HG02642 (cell line): ENCODE measurements at regions not wholly inside any gene's neighbourhood (a gene's known extent, or its start where the extent isn't known, plus 50 kb on each side); places are given as distances from the start of the nearest gene placed in this dataset.
"Not testable (repeated sequence)": the region's sequence is repeated elsewhere in the genome, so short reads cannot be mapped to it uniquely, and the experiment has no call there.

ENCODE experiments used
- ATAC-seq: cut with Tn5 transposase; IDR thresholded peaks from one replicate; pipeline ENCODE4 v1.9.1; 2021; ENCODE audit warnings: mild to moderate bottlenecking; ENCODE audit not compliant: unreplicated experiment, poor library complexity

GRCh38 chr10:117492504-117492903 is 50.0 kb upstream of the EMX2 start:
- ATAC-seq, result no peak

GRCh38 chr10:117488004-117488403 is 54.5 kb upstream of the EMX2 start:
- no peak for ATAC-seq

GRCh38 chr10:117486606-117487005 is 55.9 kb upstream of the EMX2 start:
- ATAC-seq, result no peak

DNA sequence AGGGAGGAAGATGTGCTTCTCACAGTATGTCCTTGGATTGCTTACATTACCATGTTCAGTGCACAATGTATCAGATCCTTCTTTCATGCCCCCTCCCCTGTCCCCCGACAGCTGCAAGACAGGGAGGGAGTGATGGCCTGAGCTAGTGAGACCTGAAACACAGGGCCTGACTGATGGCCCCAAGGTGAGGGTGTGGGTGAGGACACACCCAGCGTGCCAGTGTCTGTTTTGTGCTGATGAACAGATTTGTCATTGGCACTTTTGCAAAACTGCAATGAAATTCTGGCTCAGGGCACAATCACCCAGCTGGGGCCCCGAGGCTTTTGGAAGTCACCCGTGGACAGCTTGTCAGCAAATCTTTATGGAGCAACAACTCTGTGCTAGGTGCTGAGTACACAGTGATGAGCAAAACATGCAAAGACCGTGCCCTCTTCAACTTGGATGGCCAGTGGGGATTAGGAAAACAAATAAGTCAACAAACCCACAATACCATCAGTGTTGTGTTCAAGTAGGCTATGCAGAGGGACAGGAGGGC is 59.4 kb upstream of the EMX2 start:
- no peak for ATAC-seq

DNA sequence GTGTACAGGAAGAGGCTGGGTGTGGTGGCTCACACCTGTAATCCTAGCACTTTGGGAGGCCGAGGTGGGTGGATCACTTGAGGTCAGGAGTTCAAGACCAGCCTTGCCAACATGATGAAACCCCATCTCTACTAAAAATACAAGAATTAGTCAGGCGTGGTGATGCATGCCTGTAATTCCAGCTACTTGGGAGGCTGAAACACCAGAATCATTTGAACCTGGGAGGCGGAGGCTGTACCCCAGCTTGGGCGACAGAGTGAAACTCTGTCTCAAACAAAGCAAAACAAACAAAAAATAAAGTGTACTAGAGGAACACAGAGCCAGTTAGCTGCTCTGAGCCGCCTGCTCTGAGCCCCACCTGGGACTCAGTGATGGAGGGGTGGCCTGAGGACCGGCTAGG is 61.5 kb upstream of the EMX2 start:
- ATAC-seq, result not testable (repeated sequence)

DNA sequence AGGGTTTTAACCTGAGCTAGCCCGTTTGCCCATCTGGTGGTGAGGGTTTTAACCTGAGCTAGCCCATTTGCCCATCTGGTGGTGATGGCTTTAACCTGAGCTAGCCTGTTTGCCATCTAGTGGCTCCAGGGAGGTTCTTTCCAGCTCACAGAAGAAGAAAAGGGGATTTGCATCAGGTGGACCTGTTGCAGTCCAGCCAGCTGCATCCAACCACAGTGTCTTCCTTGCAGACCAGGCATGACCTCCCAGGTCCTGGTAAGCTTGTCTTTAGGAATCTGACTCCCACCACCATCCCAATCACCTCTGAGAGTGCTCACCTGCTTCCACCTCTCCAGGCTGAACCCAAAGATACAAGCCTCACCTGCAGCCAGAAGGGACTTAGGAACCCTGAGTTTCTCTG is 62.4 kb upstream of the EMX2 start:
- ATAC-seq, result no peak

- ATAC-seq, result no peak
Measured at GRCh38 chr10:117477961-117478670, 64.4 kb upstream of the EMX2 start.

GRCh38 chr10:117477211-117477947 is 65.2 kb upstream of the EMX2 start:
- ATAC-seq, result no peak

GRCh38 chr10:117476716-117477115 is 65.8 kb upstream of the EMX2 start:
- ATAC-seq, result no peak

DNA sequence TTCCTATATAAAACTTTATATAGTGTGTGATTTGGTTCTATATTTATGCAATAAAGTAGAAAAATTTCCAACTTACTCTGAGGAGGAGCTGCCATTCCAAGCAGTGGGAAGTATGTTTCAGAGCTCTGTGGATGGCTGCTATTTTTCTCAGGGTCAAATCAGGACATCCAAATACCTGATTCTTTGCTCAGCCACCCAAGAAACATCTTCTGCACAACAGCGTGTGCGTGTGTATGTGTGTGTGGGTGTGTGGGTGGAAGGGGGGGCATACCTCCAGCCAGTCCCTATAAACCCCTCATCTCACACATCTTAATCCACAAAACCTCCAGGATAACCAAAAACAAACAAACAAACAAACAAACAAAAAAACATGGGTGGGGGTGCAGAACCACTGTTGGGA is 66.3 kb upstream of the EMX2 start:
- ATAC-seq, result no peak

DNA sequence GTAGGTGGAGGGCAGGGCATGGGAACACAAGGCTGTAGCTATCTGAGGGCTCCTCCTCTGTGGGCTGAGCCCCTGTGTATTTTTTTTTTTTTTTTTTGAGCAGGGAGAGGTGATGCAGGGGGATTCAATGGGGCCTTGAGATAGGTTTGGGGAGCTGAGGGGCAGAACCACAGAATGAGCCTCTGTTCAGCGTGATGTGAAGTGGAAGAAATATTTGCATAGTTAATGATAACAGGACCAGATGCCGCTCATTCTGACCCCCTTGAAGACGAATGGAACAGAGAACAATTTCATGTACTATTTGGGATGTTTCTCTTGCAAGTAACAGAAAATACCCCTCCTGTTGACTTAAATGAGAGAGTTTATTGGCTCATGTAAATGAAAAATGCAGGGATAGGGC is 69.7 kb upstream of the EMX2 start:
- ATAC-seq, result peak; percentile 77

GRCh38 chr10:117471344-117471874 is 71.1 kb upstream of the EMX2 start:
- ATAC-seq, result no peak

- ATAC-seq, result no peak
Measured at GRCh38 chr10:117470733-117471132, 71.8 kb upstream of the EMX2 start.

DNA sequence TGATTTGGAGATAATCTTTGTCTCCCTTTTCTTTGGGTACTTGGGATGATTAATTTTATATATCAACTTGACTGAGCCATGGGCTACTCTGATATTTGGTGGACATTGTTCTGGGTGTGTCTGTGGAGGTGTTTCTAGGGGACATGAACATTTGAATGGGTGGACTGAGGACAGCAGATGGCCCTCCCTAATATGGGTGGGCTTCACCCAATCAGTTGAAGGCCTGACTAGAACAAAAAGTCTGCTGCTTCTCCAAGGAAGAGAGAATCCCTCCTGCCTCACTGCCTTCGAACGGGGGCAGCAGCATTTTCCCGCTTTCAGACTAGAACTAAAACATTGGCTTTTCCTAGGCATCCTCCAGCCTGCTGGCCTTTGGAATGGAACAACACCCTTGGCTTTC is 73.9 kb upstream of the EMX2 start:
- ATAC-seq, result no peak

GRCh38 chr10:117464176-117464575 is 78.4 kb upstream of the EMX2 start:
- ATAC-seq, result no peak

DNA sequence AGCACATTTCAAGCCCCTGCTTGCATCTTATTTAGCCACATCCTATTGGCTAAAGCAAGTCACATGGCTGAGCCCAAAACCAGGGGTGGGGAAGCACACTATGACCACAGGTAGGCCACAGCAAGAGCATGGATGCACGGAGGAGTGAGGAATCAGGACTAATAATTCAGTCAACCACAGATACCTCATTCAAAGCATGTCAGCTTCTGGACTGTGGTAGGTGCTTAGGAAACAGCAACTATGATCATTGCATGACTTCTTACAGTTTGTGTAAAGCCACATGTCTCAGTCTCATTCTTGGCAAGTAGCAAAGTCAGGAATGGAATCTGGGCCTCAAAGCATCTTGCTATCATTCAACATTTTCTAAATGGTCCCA is 79.0 kb upstream of the EMX2 start:
- no peak for ATAC-seq

GRCh38 chr10:117462816-117463544 is 79.6 kb upstream of the EMX2 start:
- no peak for ATAC-seq

GRCh38 chr10:117462424-117462792 is 80.1 kb upstream of the EMX2 start:
- ATAC-seq, result no peak

- no peak for ATAC-seq
Measured at GRCh38 chr10:117461766-117462423, 80.7 kb upstream of the EMX2 start.
